Ovary (tissue), 3 donors: ENCODE measurements at regions not wholly inside any gene's neighbourhood (a gene's known extent, or its start where the extent isn't known, plus 50 kb on each side); places are given as distances from the start of the nearest gene placed in this dataset.

ENCODE experiments used
- POLR2A ChIP-seq: fragments of 450-650 bp; IDR thresholded peaks from one replicate; pipeline ENCODE4 v1.6.1; 2017; ENCODE audit warnings: antibody characterized with exemption, mild to moderate bottlenecking, moderate library complexity
- TF ChIP-seq, protein P1 (sequence below), 3 donors: fragments of 450-650 bp in 2 of 3; fragments of 200-600 bp in 1 of 3; IDR thresholded peaks; one replicate each; pipeline versions ENCODE4 v1.5.1 to v1.8.0; 2016 to 2022; ENCODE audit warnings: antibody characterized with exemption in 3 of 3, mild to moderate bottlenecking in 1 of 3
- donor health status: DM: no; HTN: no; CAD: no.

GRCh38 chr5:44011518-44011917, 377.7 kb downstream of the FGF10 start:
- TF ChIP-seq POLR2A, result no peak
- TF ChIP-seq, protein P1, sequence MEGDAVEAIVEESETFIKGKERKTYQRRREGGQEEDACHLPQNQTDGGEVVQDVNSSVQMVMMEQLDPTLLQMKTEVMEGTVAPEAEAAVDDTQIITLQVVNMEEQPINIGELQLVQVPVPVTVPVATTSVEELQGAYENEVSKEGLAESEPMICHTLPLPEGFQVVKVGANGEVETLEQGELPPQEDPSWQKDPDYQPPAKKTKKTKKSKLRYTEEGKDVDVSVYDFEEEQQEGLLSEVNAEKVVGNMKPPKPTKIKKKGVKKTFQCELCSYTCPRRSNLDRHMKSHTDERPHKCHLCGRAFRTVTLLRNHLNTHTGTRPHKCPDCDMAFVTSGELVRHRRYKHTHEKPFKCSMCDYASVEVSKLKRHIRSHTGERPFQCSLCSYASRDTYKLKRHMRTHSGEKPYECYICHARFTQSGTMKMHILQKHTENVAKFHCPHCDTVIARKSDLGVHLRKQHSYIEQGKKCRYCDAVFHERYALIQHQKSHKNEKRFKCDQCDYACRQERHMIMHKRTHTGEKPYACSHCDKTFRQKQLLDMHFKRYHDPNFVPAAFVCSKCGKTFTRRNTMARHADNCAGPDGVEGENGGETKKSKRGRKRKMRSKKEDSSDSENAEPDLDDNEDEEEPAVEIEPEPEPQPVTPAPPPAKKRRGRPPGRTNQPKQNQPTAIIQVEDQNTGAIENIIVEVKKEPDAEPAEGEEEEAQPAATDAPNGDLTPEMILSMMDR (IDR thresholded peaks at IDR 0.05), result no peak
